ENCODE measurements at regions not wholly inside any gene's neighbourhood (a gene's known extent, or its start where the extent isn't known, plus 50 kb on each side); places are given as distances from the start of the nearest gene placed in this dataset.
"Not testable (repeated sequence)": the region's sequence is repeated elsewhere in the genome, so short reads cannot be mapped to it uniquely, and the experiment has no call there.

- not testable (repeated sequence) for TF ChIP-seq POLR2A, CTCF (IDR thresholded peaks at IDR 0.05)
These were observed 96.9 kb downstream of the NPIPB11 start for GRCh38 chr16:29309601-29310000.
